Endodermal cell (in vitro differentiated cells): ENCODE measurements at regions not wholly inside any gene's neighbourhood (a gene's known extent, or its start where the extent isn't known, plus 50 kb on each side); places are given as distances from the start of the nearest gene placed in this dataset.

Source experiments
- DNase-seq: peaks from one replicate; pipeline ENCODE4 v3.0.0-alpha.2; 2017
- H3K27ac ChIP-seq: 2 replicates; pipeline ENCODE4 v1.5.1; 2013; ENCODE audit warnings: mild to moderate bottlenecking, low read depth, low read length, moderate library complexity
- H3K27me3 ChIP-seq: 2 replicates; pipeline ENCODE4 v1.6.1; 2013; ENCODE audit warnings: mild to moderate bottlenecking, low read length, moderate library complexity; ENCODE audit not compliant: insufficient read depth, control insufficient read depth, poor library complexity, severe bottlenecking
- H3K36me3 ChIP-seq: 2 replicates; pipeline ENCODE4 v1.7.0; 2013; ENCODE audit warnings: mild to moderate bottlenecking, low read length, moderate library complexity; ENCODE audit not compliant: control insufficient read depth, insufficient read depth
- H3K4me1 ChIP-seq: one replicate; pipeline ENCODE4 v1.7.0; 2013; ENCODE audit warnings: low read length; ENCODE audit not compliant: control insufficient read depth, insufficient read depth
- H3K4me3 ChIP-seq: 2 replicates; pipeline ENCODE4 v1.5.1; 2013; ENCODE audit warnings: mild to moderate bottlenecking, low read length, moderate library complexity
- H3K9ac ChIP-seq: 2 replicates; pipeline ENCODE4 v1.6.1; 2013; ENCODE audit warnings: mild to moderate bottlenecking, low read length, moderate library complexity; ENCODE audit not compliant: poor library complexity, severe bottlenecking; ENCODE audit errors: extremely low read depth
- H3K9me3 ChIP-seq: 2 replicates; pipeline ENCODE4 v1.6.1; 2013; ENCODE audit warnings: mild to moderate bottlenecking, low read length, moderate library complexity; ENCODE audit not compliant: control insufficient read depth
- H3K27ac Mint-ChIP-seq: 2 replicates; pipeline ENCODE4 v1.8.0; 2020; ENCODE audit warnings: mixed read lengths
- H3K27me3 Mint-ChIP-seq: 2 replicates; pipeline ENCODE4 v1.8.0; 2021; ENCODE audit warnings: mild to moderate bottlenecking, mixed read lengths; ENCODE audit not compliant: insufficient read depth
- H3K36me3 Mint-ChIP-seq: 2 replicates; pipeline ENCODE4 v1.8.0; 2020; ENCODE audit warnings: low read depth, mixed read lengths
- H3K4me1 Mint-ChIP-seq: 2 replicates; pipeline ENCODE4 v1.8.0; 2020; ENCODE audit warnings: mixed read lengths
- H3K4me3 Mint-ChIP-seq: 2 replicates; pipeline ENCODE4 v1.8.0; 2020; ENCODE audit warnings: mild to moderate bottlenecking, moderate library complexity, mixed read lengths
- H3K9me3 Mint-ChIP-seq: 2 replicates; pipeline ENCODE4 v1.8.0; 2020; ENCODE audit warnings: mild to moderate bottlenecking, mixed read lengths
- WGBS, 2 experiments: methylation state at CpG; one replicate each; pipeline versions ENCODE4 v1.1.5 to v1.1.7; 2013; ENCODE audit warnings: missing lambda C conversion rate in 2 of 2, mixed read lengths in 1 of 2; ENCODE audit not compliant: insufficient coverage in 1 of 2, insufficient read length in 1 of 2; 5-methylcytosine and 5-hydroxymethylcytosine counted together
- TF ChIP-seq, protein P1 (sequence below): fragments of 200-600 bp; sonication (generic); conservative IDR thresholded peaks from 2 replicates; pipeline ENCODE4 v1.5.0; 2021; ENCODE audit warnings: antibody characterized with exemption, mild to moderate bottlenecking

DNA sequence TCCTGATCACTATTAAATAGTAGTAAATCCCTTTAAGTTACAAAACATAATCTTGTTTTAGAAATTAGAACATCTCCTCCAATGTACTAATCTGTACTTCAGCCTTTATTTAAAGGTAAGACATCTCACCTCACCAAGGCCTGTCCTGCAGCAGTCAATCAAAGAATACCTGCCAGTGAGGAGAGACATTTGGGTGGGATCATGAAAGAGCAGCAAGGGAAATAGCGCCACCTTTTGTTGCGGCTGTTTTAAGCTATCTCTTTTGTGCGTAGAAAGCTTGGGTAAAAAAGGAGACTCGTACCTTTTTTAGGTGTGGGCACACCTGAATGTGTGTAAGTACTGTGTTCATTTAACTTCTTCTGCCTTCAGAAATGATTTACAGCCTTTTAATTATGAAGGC, 117.8 kb upstream of the TMTC1 start:
- Mint-ChIP-seq H3K4me1 (peaks cover 14% of the 10 kb centered on the region), H3K27me3 (no peaks in the 10 kb centered on the region), H3K4me3 (no peak overlapping the region), H3K36me3 (no peaks in the 10 kb centered on the region), H3K9me3 (peaks cover 1% of the 10 kb centered on the region), H3K27ac (no peak overlapping the region)
- no peak overlapping the region for H3K27ac ChIP-seq
- peaks cover 8% of the 10 kb centered on the region for H3K9me3 ChIP-seq
- no peak overlapping the region for H3K4me3 ChIP-seq
- no peaks in the 10 kb centered on the region for H3K4me1 ChIP-seq
- no peak overlapping the region for H3K9ac ChIP-seq
- 88 to 100% methylated on average over 4 of the region's 4 CpGs for WGBS, 2 experiments
- TF ChIP-seq, protein P1, sequence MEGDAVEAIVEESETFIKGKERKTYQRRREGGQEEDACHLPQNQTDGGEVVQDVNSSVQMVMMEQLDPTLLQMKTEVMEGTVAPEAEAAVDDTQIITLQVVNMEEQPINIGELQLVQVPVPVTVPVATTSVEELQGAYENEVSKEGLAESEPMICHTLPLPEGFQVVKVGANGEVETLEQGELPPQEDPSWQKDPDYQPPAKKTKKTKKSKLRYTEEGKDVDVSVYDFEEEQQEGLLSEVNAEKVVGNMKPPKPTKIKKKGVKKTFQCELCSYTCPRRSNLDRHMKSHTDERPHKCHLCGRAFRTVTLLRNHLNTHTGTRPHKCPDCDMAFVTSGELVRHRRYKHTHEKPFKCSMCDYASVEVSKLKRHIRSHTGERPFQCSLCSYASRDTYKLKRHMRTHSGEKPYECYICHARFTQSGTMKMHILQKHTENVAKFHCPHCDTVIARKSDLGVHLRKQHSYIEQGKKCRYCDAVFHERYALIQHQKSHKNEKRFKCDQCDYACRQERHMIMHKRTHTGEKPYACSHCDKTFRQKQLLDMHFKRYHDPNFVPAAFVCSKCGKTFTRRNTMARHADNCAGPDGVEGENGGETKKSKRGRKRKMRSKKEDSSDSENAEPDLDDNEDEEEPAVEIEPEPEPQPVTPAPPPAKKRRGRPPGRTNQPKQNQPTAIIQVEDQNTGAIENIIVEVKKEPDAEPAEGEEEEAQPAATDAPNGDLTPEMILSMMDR, result peak; percentile 74
- peak; percentile 85 for DNase-seq
- no peaks in the 10 kb centered on the region for H3K36me3 ChIP-seq
- no peaks in the 10 kb centered on the region for H3K27me3 ChIP-seq

DNA sequence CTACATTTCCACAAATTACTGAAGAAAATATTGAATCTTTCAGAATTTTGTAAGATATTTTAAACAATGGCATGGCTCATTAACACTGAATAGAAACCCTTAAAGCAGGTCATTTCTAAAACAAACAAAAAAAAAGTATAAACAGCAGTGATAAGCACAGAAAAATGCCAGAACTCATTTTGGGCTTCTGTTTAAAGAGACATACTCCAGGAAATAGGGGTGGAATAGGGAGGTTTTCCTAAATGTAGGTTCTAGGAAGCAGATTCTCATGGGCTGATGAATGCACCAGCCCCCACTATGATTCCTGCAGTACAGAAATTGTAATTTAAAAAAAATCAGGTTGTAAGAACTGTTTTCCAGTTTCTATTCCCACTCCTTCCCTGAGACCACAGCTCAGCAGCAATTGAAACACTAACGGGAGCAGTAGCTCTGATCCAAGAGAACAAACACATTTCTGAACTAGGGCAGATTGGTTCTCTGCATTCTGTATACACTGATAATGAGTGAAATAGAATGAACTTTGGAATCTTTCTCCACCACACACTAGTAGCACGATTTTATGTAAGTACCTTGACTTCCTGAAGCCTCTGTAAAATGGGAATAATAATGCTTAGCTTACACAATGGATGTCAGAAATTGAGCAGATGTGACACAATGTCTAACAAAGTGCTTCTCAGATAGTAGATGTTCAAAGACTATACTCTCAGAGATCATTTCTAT, 115.6 kb upstream of the TMTC1 start:
- Histone ChIP-seq H3K27me3 (no peaks in the 10 kb centered on the region), H3K9me3 (peaks cover 9% of the 10 kb centered on the region), H3K4me1 (peaks cover 3% of the 10 kb centered on the region), H3K36me3 (no peaks in the 10 kb centered on the region), H3K4me3 (no peak overlapping the region), H3K27ac (no peak overlapping the region), H3K9ac (no peak overlapping the region)
- Mint-ChIP-seq H3K9me3 (no peaks in the 10 kb centered on the region), H3K4me3 (no peak overlapping the region), H3K27me3 (no peaks in the 10 kb centered on the region), H3K27ac (no peak overlapping the region), H3K4me1 (peaks cover 28% of the 10 kb centered on the region), H3K36me3 (no peaks in the 10 kb centered on the region)
- TF ChIP-seq, protein P1, result no peak
- WGBS, 2 experiments, result 83% methylated on average over 2 of the region's 2 CpGs; no CpG with 5 or more reads in 1 of the 2 experiments
- no peak for DNase-seq

DNA sequence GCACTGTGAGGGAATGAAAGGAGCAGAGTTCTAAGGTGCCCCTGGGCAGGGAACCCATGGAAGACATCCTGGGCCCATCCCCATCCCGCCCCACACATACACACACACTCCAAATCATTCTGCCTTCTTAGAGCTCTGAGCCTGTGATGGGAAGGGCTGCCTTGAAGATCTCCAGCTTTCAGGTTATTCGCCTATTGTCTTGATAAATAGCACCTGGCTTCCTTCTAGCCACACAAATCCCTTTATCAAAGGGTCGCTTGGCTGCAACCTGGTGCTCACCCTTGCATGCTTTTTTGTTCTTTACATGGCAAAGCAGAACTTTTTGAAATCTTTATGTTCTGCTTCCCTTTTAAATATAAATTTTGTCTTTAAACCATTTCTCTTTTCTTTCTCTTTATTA, 112.2 kb upstream of the TMTC1 start:
- Histone ChIP-seq H3K4me3 (peak overlapping the region; percentile 18), H3K9me3 (peaks cover 9% of the 10 kb centered on the region), H3K9ac (no peak overlapping the region), H3K36me3 (no peaks in the 10 kb centered on the region), H3K27ac (no peak overlapping the region), H3K4me1 (peaks cover 3% of the 10 kb centered on the region), H3K27me3 (no peaks in the 10 kb centered on the region)
- Mint-ChIP-seq H3K27ac (no peak overlapping the region), H3K4me3 (no peak overlapping the region), H3K9me3 (no peaks in the 10 kb centered on the region), H3K36me3 (no peaks in the 10 kb centered on the region), H3K4me1 (peaks cover 28% of the 10 kb centered on the region), H3K27me3 (no peaks in the 10 kb centered on the region)
- DNase-seq, result peak; percentile 58
- TF ChIP-seq, protein P1, result peak; percentile 15
- 64 to 66% methylated on average over 3 of the region's 3 CpGs for WGBS, 2 experiments
